HUES6 (cell line): ENCODE measurements at regions not wholly inside any gene's neighbourhood (a gene's known extent, or its start where the extent isn't known, plus 50 kb on each side); places are given as distances from the start of the nearest gene placed in this dataset.

ENCODE experiments used
- H3K27ac ChIP-seq: 2 replicates; pipeline ENCODE4 v1.7.0; 2013; ENCODE audit warnings: low read depth, mild to moderate bottlenecking, low read length, inconsistent platforms
- H3K27me3 ChIP-seq: 2 replicates; pipeline ENCODE4 v1.6.1; 2013; ENCODE audit warnings: low read length; ENCODE audit not compliant: control insufficient read depth, insufficient read depth
- H3K36me3 ChIP-seq: 2 replicates; pipeline ENCODE4 v1.6.1; 2013; ENCODE audit warnings: low read length; ENCODE audit not compliant: control insufficient read depth, insufficient read depth
- H3K4me1 ChIP-seq: 2 replicates; pipeline ENCODE4 v1.6.1; 2013; ENCODE audit warnings: low read length; ENCODE audit not compliant: control insufficient read depth, insufficient read depth
- H3K4me3 ChIP-seq: 2 replicates; pipeline ENCODE4 v1.5.1; 2013; ENCODE audit warnings: low read depth, low read length
- H3K9ac ChIP-seq: one replicate; pipeline ENCODE4 v1.6.1; 2013; ENCODE audit warnings: mild to moderate bottlenecking, low read length
- H3K9me3 ChIP-seq: 2 replicates; pipeline ENCODE4 v1.6.1; 2013; ENCODE audit warnings: low read depth, low read length; ENCODE audit not compliant: control insufficient read depth, insufficient read depth

DNA sequence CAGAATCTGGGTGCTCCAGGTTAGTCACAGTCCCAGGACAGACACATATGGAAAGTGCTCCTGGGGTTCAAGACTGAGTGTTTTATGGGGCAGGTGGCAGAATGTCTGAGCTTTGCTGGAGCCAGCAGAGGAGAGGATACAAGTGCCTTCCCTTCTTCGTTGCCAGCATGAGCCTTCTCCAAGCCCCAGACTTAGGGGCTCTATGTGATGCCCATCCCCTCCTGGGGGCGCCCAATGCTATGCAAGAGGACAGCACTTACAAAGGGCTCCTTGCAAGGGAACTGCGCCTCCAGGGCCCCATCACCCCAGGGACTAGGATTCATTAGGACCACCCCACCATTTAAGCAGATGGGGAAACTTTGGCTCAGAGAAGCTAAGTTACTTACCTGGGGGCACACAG lies 581.9 kb downstream of the BUD13 start:
- no peak overlapping the region for H3K9ac ChIP-seq
- no peak overlapping the region for H3K27ac ChIP-seq
- no peaks in the 10 kb centered on the region for H3K27me3 ChIP-seq
- H3K4me3 ChIP-seq = no peak overlapping the region
- H3K36me3 ChIP-seq = no peaks in the 10 kb centered on the region
- peaks cover 34% of the 10 kb centered on the region for H3K4me1 ChIP-seq
- H3K9me3 ChIP-seq = no peaks in the 10 kb centered on the region

- no peaks in the 10 kb centered on the region for H3K36me3 ChIP-seq
- H3K4me3 ChIP-seq = no peak overlapping the region
- H3K4me1 ChIP-seq = peaks cover 34% of the 10 kb centered on the region
- H3K9ac ChIP-seq = no peak overlapping the region
- no peaks in the 10 kb centered on the region for H3K9me3 ChIP-seq
- no peak overlapping the region for H3K27ac ChIP-seq
- H3K27me3 ChIP-seq = no peaks in the 10 kb centered on the region
These were observed 583.2 kb downstream of the BUD13 start for GRCh38 chr11:116189408-116190170.

DNA sequence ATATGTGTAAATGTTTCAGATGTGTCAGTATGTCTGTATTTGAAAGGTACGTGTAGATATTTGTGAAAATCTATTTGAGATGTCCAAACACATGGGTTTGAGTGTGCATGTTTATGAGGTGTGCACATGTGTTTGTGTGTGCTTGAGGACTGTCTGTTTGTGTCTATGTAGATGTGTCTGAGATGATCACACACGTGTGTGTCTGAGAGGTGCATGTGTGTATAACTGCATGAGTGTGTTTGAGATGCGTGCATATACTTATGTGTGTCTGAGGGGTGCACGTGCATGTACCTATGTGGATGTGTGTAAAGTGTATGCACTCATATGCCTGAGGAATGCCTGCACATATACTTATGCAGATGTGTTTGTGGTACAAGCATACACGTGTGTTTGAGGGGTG lies 584.4 kb downstream of the BUD13 start:
- Histone ChIP-seq H3K9ac (no peak overlapping the region), H3K36me3 (no peaks in the 10 kb centered on the region), H3K4me3 (no peak overlapping the region), H3K9me3 (no peaks in the 10 kb centered on the region), H3K27ac (no peak overlapping the region), H3K27me3 (no peaks in the 10 kb centered on the region), H3K4me1 (peaks cover 29% of the 10 kb centered on the region)

DNA sequence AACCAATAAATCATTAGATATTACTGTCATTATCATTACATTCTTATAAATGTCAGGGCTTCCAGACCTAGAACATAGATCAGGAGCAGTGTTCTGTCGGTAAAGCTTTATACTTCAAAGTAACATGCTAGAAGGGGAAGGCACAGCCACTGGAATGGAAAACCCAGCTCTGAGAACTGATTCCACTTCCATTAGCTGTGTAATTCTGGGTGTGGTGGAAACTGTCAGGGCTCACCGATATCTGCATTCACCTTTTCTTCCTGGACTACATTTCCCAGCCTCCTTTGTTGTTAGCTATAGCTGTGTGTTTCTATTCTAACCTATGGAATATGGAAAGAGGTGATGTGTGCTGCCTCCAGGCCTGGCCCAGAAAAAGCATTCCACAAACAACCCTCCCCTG lies 585.8 kb downstream of the BUD13 start:
- H3K9ac ChIP-seq = no peak overlapping the region
- H3K4me3 ChIP-seq = no peak overlapping the region
- no peaks in the 10 kb centered on the region for H3K9me3 ChIP-seq
- H3K27me3 ChIP-seq = no peaks in the 10 kb centered on the region
- peaks cover 19% of the 10 kb centered on the region for H3K4me1 ChIP-seq
- H3K36me3 ChIP-seq = no peaks in the 10 kb centered on the region
- no peak overlapping the region for H3K27ac ChIP-seq

DNA sequence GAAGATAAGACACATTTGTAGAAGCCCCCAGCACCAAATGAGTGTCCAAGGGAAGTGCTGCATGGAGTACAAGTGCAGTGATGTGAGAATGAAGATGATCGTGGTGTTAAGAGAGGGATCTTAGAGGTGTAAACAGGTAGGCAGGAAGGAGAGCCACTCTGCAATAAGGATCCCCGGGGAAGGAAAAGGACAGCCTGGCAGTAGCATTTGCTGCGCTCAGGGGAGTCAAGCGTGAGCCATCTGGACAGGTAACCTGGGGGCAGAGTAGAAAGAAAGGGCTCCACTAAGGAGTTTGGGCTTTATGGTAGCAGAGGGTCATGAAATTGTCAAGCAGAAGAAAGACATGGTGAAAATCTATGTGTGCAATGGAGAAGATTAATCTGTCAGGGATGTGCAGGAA lies 587.2 kb downstream of the BUD13 start:
- no peak overlapping the region for H3K9ac ChIP-seq
- no peak overlapping the region for H3K27ac ChIP-seq
- H3K27me3 ChIP-seq = no peaks in the 10 kb centered on the region
- H3K4me1 ChIP-seq = peaks cover 24% of the 10 kb centered on the region
- H3K4me3 ChIP-seq = no peak overlapping the region
- no peaks in the 10 kb centered on the region for H3K36me3 ChIP-seq
- no peaks in the 10 kb centered on the region for H3K9me3 ChIP-seq

DNA sequence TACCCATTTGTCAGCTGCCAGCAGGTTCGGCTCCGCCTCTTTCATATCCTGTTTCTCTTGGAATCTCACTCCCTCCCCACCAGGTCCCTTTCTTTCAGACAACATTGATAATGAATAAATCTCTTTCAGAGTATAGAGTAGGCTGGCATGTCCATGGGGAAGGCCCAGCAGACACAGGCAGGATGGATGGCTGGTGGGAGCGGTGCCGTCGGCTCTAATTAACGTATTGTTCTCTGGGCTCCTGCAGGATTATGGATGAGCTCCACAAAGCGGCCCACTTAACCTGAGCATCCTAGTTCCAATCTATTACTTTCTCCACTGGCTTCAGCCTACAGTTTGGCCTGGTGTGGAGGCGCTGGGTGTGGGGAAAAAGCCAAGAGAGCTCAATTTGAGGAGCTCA lies 588.0 kb downstream of the BUD13 start:
- Histone ChIP-seq H3K9me3 (no peaks in the 10 kb centered on the region), H3K27ac (no peak overlapping the region), H3K27me3 (no peaks in the 10 kb centered on the region), H3K36me3 (no peaks in the 10 kb centered on the region), H3K9ac (no peak overlapping the region), H3K4me3 (no peak overlapping the region), H3K4me1 (peaks cover 19% of the 10 kb centered on the region)

- Histone ChIP-seq H3K36me3 (no peaks in the 10 kb centered on the region), H3K9ac (no peak overlapping the region), H3K4me1 (peaks cover 21% of the 10 kb centered on the region), H3K9me3 (no peaks in the 10 kb centered on the region), H3K4me3 (no peak overlapping the region), H3K27me3 (no peaks in the 10 kb centered on the region), H3K27ac (no peak overlapping the region)
These were observed 590.3 kb downstream of the BUD13 start for GRCh38 chr11:116182356-116182966.

DNA sequence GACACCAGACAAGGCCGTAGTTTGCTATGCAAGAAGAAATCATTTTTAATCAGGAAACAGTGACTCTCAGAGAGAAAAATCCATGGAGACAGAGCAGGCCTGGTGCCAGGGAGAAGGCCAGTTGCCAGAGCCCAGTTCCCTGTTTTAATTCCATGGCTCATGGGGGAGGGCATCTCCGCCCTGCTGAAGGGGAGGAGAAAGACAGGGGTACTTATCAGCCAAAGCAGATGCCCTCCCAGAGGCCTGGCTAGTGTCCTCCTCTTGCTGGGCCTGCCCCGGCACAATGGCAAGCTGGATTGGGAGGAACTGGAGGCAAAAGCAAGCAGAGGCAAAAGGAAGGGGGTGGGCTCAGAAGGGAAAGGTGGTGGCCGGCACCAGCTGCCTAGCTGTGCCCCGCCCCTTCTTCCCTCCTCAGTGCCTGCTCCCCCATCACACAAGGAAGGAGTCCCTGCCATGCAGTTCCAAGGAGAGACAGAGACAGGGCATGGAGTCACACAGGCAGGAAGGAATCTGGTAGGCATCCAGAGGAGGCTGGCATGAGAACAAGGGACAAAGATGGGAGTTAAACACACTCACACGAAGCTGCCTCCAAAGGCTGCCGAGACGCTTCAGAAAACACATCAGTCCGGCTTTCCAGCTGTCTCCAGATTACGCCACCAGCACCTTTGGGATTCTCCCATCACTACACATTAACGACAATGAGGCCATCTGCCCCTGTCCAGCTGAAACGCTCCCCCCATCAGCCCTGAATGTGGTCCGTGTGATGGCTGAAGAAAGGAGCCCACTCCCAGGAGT lies 591.8 kb downstream of the BUD13 start:
- H3K9ac ChIP-seq = no peak overlapping the region
- no peaks in the 10 kb centered on the region for H3K27me3 ChIP-seq
- no peaks in the 10 kb centered on the region for H3K9me3 ChIP-seq
- H3K36me3 ChIP-seq = no peaks in the 10 kb centered on the region
- H3K27ac ChIP-seq = no peak overlapping the region
- no peak overlapping the region for H3K4me3 ChIP-seq
- peaks cover 35% of the 10 kb centered on the region for H3K4me1 ChIP-seq

- Histone ChIP-seq H3K27ac (no peak overlapping the region), H3K4me1 (peaks cover 41% of the 10 kb centered on the region), H3K4me3 (no peak overlapping the region), H3K27me3 (no peaks in the 10 kb centered on the region), H3K9ac (no peak overlapping the region), H3K9me3 (no peaks in the 10 kb centered on the region), H3K36me3 (no peaks in the 10 kb centered on the region)
These were observed 593.4 kb downstream of the BUD13 start for GRCh38 chr11:116179401-116179800.

DNA sequence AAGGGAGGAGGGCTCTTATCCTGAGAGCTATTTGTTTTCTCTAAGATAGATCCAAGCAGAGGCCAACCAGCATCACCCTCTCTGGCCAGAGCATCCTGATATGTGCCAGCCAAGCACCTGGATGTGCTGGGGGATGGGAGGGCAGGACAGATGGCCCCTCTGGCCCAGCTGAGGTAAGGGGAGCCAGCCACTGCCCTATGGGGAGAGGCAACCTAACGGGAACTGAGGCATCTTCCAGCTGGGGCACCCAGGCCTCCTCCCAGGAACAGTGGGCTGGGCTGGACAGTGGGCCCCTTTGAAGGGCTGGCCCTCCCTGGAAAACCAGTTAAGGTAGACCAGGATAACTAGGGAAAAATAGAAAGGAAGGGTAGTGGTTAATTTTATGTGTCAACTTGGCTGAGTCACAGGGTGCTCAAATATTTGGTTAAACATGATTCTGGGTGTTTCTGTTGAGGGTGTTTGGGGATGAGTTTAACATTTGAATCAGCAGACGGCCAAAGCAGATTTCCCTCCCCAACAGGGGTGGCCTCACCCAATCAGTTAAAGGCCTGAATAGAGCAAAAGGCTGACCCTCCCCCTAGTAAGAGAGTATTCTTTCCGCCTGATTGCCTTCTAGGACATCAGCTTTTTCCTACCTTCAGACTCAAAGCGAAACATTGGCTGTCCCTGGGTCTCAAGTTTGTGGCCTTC lies 595.1 kb downstream of the BUD13 start:
- no peaks in the 10 kb centered on the region for H3K9me3 ChIP-seq
- H3K27me3 ChIP-seq = no peaks in the 10 kb centered on the region
- no peak overlapping the region for H3K27ac ChIP-seq
- no peak overlapping the region for H3K4me3 ChIP-seq
- peaks cover 47% of the 10 kb centered on the region for H3K4me1 ChIP-seq
- no peak overlapping the region for H3K9ac ChIP-seq
- H3K36me3 ChIP-seq = no peaks in the 10 kb centered on the region
